Fibroblast of the aortic adventitia (primary cell): ENCODE measurements at regions not wholly inside any gene's neighbourhood (a gene's known extent, or its start where the extent isn't known, plus 50 kb on each side); places are given as distances from the start of the nearest gene placed in this dataset.

Experiments
- DNase-seq: peaks from one replicate; pipeline ENCODE4 v3.0.0-alpha.2; 2010; ENCODE audit warnings: low read depth
- H3K4me3 ChIP-seq: 2 replicates; pipeline ENCODE4 v1.5.1; 2011; ENCODE audit warnings: low read depth, mild to moderate bottlenecking, control low read depth, low read length, moderate library complexity
- TF ChIP-seq, protein P1 (sequence below): IDR thresholded peaks from 2 replicates; pipeline ENCODE4 v1.5.1; 2011; ENCODE audit warnings: mild to moderate bottlenecking, low read length, control low read depth, inconsistent platforms; ENCODE audit not compliant: insufficient read depth

DNA sequence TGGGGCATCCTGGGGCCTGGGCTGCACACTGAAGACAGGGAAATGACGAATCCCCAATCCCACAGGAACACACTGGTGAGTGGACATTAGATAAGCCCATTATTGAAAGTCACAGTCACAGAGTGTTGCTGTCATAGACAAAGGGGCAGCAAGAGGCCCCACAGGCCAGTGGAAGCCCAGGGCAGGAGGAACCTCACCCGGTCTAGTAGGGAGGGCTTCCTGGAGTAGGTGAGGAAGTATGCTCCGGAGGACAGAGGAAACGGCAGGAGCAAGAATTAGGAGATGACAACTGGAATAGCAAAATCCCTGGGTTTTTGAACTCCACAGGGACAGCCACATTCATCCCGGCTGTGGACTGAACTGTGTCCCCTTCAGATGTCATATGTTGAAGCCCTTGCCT lies 101.2 kb downstream of the TPRA1 start:
- DNase-seq: no peak
- TF ChIP-seq, protein P1, sequence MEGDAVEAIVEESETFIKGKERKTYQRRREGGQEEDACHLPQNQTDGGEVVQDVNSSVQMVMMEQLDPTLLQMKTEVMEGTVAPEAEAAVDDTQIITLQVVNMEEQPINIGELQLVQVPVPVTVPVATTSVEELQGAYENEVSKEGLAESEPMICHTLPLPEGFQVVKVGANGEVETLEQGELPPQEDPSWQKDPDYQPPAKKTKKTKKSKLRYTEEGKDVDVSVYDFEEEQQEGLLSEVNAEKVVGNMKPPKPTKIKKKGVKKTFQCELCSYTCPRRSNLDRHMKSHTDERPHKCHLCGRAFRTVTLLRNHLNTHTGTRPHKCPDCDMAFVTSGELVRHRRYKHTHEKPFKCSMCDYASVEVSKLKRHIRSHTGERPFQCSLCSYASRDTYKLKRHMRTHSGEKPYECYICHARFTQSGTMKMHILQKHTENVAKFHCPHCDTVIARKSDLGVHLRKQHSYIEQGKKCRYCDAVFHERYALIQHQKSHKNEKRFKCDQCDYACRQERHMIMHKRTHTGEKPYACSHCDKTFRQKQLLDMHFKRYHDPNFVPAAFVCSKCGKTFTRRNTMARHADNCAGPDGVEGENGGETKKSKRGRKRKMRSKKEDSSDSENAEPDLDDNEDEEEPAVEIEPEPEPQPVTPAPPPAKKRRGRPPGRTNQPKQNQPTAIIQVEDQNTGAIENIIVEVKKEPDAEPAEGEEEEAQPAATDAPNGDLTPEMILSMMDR: no peak
- no peak overlapping the region for H3K4me3 ChIP-seq

DNA sequence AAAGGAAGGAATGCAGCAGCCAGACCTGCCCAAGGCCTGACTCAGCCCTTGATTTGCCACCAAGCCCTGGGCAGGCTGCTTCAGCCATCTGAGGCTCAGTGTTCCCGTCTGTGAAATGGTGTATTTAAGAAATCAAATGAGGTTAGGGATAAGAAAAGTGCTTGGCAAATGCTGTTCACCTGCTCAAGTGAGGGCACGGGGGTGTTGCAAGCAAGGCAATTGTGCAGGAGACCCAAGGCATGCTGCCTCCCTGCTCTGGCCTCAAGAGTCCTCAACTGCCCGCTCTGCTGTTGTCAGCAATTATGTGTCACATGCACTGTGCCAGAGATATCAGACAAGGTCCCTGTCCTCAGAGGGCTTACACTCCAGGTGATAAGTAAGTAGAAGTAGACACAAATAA lies 101.8 kb downstream of the TPRA1 start:
- H3K4me3 ChIP-seq: no peak overlapping the region
- TF ChIP-seq, protein P1: no peak
- no peak for DNase-seq

DNA sequence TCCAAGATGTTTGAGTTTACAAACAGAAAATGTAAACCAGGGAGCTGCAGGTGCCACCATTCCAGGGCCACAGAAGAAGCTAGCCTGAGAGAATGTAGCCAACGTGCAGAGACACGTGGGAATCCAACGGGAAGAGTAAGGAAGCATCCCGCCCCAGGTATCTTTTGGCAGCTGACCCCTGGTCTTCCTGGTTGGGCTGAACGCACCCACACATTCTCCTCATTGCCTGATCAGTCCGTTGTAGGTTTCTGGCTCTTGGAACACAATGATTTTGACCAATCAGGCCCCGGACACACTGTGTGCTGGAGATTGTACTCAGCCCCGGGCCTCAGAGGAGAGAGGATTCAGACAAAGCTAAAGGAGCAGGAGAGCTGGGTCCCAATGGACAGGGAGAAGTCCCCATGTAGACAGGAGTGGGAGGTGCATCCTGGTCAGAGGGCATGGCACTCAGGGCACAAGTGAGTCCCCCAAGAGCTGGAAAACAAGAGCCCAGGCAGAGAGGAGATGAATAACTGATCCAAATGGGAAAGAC lies 102.3 kb downstream of the TPRA1 start:
- no peak for DNase-seq
- no peak overlapping the region for H3K4me3 ChIP-seq
- TF ChIP-seq, protein P1: no peak

DNA sequence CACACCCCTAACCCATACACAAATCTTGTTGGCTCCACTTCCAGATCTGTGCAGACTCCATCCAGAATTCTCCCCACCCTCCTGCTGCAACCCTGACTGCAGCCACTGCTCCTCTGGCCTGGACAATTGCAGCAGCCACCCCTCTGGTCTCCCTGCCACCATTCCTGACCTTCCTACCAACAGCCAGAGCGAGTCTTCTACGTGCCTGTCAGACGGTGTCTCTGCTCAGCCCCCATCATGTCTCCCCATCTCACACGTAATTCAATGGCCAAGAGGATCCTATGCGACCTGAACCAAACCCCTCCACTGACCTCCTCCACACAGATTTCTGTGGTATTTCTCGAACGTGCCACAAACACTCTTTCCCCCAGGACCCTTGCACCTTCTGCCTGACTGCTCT lies 103.3 kb downstream of the TPRA1 start:
- TF ChIP-seq, protein P1: no peak
- no peak overlapping the region for H3K4me3 ChIP-seq
- DNase-seq: no peak

DNA sequence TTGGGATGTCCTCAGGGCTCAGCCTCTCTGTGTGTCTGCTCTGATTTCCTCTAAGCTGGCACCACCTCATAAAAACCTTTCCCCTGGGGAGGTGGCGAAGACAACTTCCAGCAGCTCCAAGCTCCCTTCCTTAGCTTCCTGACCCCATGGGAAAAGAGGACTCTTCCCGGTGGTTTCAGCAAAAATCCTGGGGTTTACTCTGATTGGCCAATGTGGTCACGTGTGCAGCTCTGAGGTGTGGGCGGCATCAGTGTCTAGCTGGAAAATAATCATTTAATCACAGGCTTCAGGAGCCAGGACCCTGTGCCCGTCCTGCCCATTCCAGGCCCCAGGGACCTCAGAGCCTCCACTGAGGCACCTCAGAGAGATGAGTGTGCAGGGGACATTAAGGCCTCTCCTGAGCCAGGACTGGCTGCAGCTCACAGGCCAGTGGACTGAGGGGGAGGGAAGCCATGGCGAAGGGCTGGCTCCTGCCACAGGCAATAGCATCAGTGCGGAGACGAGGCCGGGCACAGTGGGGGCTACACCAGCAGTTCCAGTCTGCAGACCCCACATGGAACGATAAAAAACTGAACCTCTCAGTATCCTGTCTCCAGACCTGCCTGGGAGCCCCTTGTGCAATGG lies 104.1 kb downstream of the TPRA1 start:
- H3K4me3 ChIP-seq: no peak overlapping the region
- DNase-seq: no peak
- TF ChIP-seq, protein P1: no peak

DNA sequence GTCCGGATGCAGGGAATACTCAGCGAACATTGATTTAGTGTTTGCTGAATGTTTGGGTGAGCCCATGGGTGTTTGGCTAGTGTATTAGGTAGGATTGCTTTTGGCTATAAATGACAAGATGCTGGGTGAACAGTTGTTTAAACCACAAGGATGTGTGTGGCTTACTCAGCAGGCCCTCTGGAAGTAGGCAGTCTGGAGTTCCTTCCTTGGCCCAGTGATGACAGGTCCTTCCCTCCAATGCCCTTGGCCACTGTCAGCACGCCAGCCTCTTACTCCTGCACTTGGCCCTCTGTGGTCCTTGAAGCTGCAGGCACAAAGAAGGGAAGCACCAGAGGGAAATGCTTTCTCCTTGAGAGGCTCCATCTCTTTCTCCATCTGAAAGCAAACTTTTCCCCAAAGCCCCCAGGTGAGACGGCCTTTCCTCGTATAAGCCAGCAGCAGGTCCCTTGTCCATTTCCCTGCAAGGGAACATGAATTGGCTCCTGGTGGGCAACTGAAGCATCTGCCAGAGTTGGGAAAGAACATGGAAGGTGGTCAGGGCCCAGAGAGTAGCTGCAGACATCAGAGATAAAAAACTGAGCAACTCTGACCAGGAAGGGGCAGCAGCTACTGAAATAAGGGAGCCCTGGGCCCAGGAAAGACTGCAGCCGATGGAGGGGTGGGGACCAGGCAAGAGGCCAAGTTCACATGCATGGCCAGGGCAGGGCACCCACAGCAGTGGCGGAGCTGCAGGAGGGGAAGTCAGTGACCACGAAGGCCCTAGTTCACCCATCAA lies 105.0 kb downstream of the TPRA1 start:
- TF ChIP-seq, protein P1: no peak
- no peak overlapping the region for H3K4me3 ChIP-seq
- no peak for DNase-seq
